ENCODE measurements at regions not wholly inside any gene's neighbourhood (a gene's known extent, or its start where the extent isn't known, plus 50 kb on each side); places are given as distances from the start of the nearest gene placed in this dataset.

GRCh38 chr14:48586099-48586498 is 910.7 kb upstream of the MDGA2 start:
- no peaks in the 10 kb centered on the region for H3K9me3 ChIP-seq (ENCODE audit: control insufficient read depth, low read depth, low read length)
- no peak overlapping the region for H3K9ac ChIP-seq (ENCODE audit: control insufficient read depth, extremely low read depth, insufficient read depth, low read length)
- H4K20me1 ChIP-seq (ENCODE audit: control insufficient read depth, extremely low read depth, insufficient read depth, low read length) = no peaks in the 10 kb centered on the region
- H3K27me3 ChIP-seq (ENCODE audit: control insufficient read depth, extremely low read depth, insufficient read depth, low read length) = no peaks in the 10 kb centered on the region
- no peak overlapping the region for H3K4me3 ChIP-seq (ENCODE audit: control insufficient read depth in 2 of 3, extremely low read depth in 1 of 3, insufficient read depth in 2 of 3, low read depth in 1 of 3, low read length in 3 of 3)
- no peaks in the 10 kb centered on the region for H3K36me3 ChIP-seq (ENCODE audit: control insufficient read depth in 2 of 2, extremely low read depth in 1 of 2, insufficient read depth in 2 of 2, low read length in 2 of 2)
- H3K4me1 ChIP-seq (ENCODE audit: control insufficient read depth, extremely low read depth, insufficient read depth, low read length) = no peaks in the 10 kb centered on the region
- TF ChIP-seq EZH2 (IDR thresholded peaks at IDR 0.05; ENCODE audit: low read length) (no peak), CTCF (optimal IDR thresholded peaks at IDR 0.05 in 1 of 3, IDR thresholded peaks at IDR 0.05 in 1 of 3, conservative IDR thresholded peaks at IDR 0.05 in 1 of 3; ENCODE audit: extremely low read depth in 1 of 3, insufficient read depth in 2 of 3, low read length in 3 of 3) (no peak)
- no peaks in the 10 kb centered on the region for H3K79me2 ChIP-seq (ENCODE audit: control insufficient read depth, insufficient read depth, low read length)
- no peak for DNase-seq (ENCODE audit: low read depth, low spot score)
- no peaks in the 10 kb centered on the region for H3K9me1 ChIP-seq (ENCODE audit: control insufficient read depth, extremely low read depth, insufficient read depth, low read length)
- FAIRE-seq = no peak
- H2AFZ ChIP-seq (ENCODE audit: control insufficient read depth, low read length) = no peak overlapping the region
- H3K27ac ChIP-seq (ENCODE audit: control insufficient read depth, insufficient read depth, low read length) = no peak overlapping the region
- no peak overlapping the region for H3K4me2 ChIP-seq (ENCODE audit: control insufficient read depth, extremely low read depth, insufficient read depth, low read depth, low read length)
- dilution Hi-C loops (cut with MboI; ENCODE audit: extremely low pct_ligation_motif_present, low sequenced_read_pairs) = no loop called here

- no peaks in the 10 kb centered on the region for H3K4me1 ChIP-seq (ENCODE audit: control insufficient read depth, extremely low read depth, insufficient read depth, low read length)
- H2AFZ ChIP-seq (ENCODE audit: control insufficient read depth, low read length) = no peak overlapping the region
- H3K4me2 ChIP-seq (ENCODE audit: control insufficient read depth, extremely low read depth, insufficient read depth, low read depth, low read length) = no peak overlapping the region
- TF ChIP-seq CTCF (optimal IDR thresholded peaks at IDR 0.05 in 1 of 3, IDR thresholded peaks at IDR 0.05 in 1 of 3, conservative IDR thresholded peaks at IDR 0.05 in 1 of 3; ENCODE audit: extremely low read depth in 1 of 3, insufficient read depth in 2 of 3, low read length in 3 of 3) (no peak), EZH2 (IDR thresholded peaks at IDR 0.05; ENCODE audit: low read length) (no peak)
- no peaks in the 10 kb centered on the region for H3K27me3 ChIP-seq (ENCODE audit: control insufficient read depth, extremely low read depth, insufficient read depth, low read length)
- H3K9ac ChIP-seq (ENCODE audit: control insufficient read depth, extremely low read depth, insufficient read depth, low read length) = no peak overlapping the region
- H3K4me3 ChIP-seq (ENCODE audit: control insufficient read depth in 2 of 3, extremely low read depth in 1 of 3, insufficient read depth in 2 of 3, low read depth in 1 of 3, low read length in 3 of 3) = no peak overlapping the region
- H3K9me1 ChIP-seq (ENCODE audit: control insufficient read depth, extremely low read depth, insufficient read depth, low read length) = no peaks in the 10 kb centered on the region
- FAIRE-seq (no peak), DNase-seq (ENCODE audit: low read depth, low spot score) (no peak)
- H4K20me1 ChIP-seq (ENCODE audit: control insufficient read depth, extremely low read depth, insufficient read depth, low read length) = no peaks in the 10 kb centered on the region
- no peak overlapping the region for H3K27ac ChIP-seq (ENCODE audit: control insufficient read depth, insufficient read depth, low read length)
- H3K36me3 ChIP-seq (ENCODE audit: control insufficient read depth in 2 of 2, extremely low read depth in 1 of 2, insufficient read depth in 2 of 2, low read length in 2 of 2) = no peaks in the 10 kb centered on the region
- no peaks in the 10 kb centered on the region for H3K79me2 ChIP-seq (ENCODE audit: control insufficient read depth, insufficient read depth, low read length)
- H3K9me3 ChIP-seq (ENCODE audit: control insufficient read depth, low read depth, low read length) = no peaks in the 10 kb centered on the region
- dilution Hi-C loops (cut with MboI; ENCODE audit: extremely low pct_ligation_motif_present, low sequenced_read_pairs) = no loop called here
These were observed 908.6 kb upstream of the MDGA2 start for GRCh38 chr14:48584031-48584430.
